NCI-H1092 treated with DMSO at 0.1 percent for 48 hours (cell line): ENCODE measurements at regions not wholly inside any gene's neighbourhood (a gene's known extent, or its start where the extent isn't known, plus 50 kb on each side); places are given as distances from the start of the nearest gene placed in this dataset.
A peak's percentile ranks its signal among the peaks of the same experiment; 100 is the strongest.

Experiments used
- DNase-seq: peaks from one replicate; lab custom pipeline; 2025; lab: John Stamatoyannopoulos, UW

- no peak for DNase-seq
These were observed 50.6 kb upstream of the SMNDC1 start for GRCh38 chr10:110355141-110355831.

DNA sequence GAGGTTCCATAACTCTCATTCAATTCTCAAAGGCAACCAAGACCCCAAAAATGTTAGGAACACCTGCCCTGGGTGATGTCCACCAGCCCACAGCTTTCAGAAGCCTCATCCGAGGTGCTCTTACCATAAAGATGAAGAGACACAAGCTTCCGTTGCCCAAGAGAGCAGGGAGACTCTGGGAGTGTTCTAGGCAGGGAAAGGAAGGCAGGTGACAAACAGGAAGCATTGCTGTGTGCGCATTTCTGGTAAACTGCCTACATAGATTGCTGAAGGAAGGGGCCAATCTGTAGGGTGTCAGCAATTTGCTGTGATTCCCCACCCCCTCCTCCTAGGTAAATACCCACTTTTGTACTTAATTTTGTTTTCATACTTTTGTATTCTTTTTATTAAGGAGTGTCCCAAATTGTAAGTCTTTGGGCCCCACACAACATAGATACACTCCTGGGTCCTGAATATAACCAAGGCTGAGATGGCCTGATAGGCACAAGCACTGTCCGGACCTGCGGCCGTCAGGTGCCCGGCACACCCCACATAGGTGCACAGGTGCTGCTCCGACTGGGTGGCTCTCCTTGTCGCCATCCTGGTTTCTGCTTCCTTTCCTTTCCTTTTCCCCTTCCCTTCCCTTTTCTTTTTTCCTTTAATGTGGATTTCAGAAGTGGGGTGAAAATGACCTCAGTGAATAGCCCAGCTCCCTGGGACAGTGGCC is 51.4 kb upstream of the SMNDC1 start:
- no peak for DNase-seq

GRCh38 chr10:110356628-110357245 is 52.0 kb upstream of the SMNDC1 start:
- DNase-seq = no peak

DNA sequence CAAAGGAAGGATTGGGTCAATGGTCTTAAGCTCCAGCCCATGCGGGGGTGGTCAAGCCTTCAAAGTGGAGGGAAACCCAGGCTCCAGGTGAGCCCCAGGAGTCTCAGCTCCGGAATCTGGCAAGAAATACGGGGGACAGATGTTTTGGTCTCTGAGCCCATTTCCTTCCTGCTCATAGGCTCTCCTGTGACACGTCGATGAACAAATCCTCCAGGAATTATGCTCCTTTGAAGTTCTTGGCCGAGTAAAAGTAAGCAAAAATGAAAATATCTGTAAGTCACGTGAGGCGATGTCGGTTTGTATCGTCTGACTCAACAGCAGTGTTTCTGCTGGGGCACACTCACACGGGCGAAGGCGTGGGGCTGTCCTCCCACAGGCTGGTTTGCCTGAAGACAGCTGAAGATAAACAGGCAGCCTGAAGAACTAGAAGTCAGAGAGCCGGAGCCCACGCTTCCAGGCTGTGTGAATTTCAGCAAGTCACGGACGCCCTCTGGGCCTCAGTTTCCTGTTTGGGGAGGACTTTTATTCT is 52.6 kb upstream of the SMNDC1 start:
- DNase-seq = no peak

GRCh38 chr10:110357871-110358270 is 53.2 kb upstream of the SMNDC1 start:
- no peak for DNase-seq

DNA sequence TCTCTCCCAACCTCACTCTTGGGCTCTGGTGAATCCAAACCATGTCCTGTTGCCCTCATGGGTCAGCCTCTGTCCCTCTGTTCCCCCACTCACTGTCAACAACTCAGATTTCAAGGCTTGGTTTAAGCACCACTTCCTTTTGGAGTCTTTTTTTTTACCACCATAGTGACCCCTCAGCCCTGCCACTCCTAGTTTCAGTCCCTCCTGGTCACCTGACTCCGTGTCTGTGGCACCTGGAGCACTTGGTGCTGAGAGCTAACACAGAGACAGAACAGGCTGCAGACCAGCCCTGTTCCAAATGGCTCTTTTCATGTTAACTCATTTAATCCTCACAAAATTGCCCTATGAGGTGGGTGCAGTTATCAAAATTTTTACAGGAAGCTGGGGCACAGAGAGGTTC is 53.6 kb upstream of the SMNDC1 start:
- no peak for DNase-seq

- no peak for DNase-seq
These were observed 54.3 kb upstream of the SMNDC1 start for GRCh38 chr10:110358869-110359629.

GRCh38 chr10:110360857-110361474 is 56.2 kb upstream of the SMNDC1 start:
- no peak for DNase-seq

GRCh38 chr10:110361800-110362456 is 57.2 kb upstream of the SMNDC1 start:
- DNase-seq = no peak

- DNase-seq = peak; percentile 21
These were observed 59.1 kb upstream of the SMNDC1 start for GRCh38 chr10:110363572-110364411.

GRCh38 chr10:110364531-110364937 is 59.8 kb upstream of the SMNDC1 start:
- DNase-seq = no peak

- no peak for DNase-seq
These were observed 60.8 kb upstream of the SMNDC1 start for GRCh38 chr10:110365356-110366143.

DNA sequence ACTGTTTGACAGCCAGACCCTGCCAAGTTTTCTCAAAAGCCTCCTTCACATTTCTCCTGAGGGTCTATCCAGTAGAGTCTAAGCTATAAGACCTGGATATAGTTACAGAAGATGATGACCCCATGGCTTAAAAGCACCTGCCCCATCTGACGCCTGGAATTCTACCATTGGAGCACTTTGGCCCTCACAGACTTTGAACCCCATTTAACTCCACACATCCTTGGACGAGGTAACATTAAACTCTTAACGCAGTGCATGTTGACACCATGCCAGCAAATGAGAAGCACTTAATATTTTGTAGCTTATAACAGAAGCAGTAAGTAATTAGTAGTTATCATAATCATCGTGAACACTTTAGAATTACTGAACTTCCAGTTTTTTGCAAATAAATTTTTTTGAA is 61.9 kb upstream of the SMNDC1 start:
- DNase-seq = no peak

GRCh38 chr10:110368002-110368401 is 63.3 kb upstream of the SMNDC1 start:
- no peak for DNase-seq

- DNase-seq = no peak
These were observed 63.8 kb upstream of the SMNDC1 start for GRCh38 chr10:110368556-110368955.

GRCh38 chr10:110370006-110370405 is 65.3 kb upstream of the SMNDC1 start:
- DNase-seq = no peak

- DNase-seq = no peak
These were observed 67.9 kb upstream of the SMNDC1 start for GRCh38 chr10:110372656-110373055.

- DNase-seq = no peak
These were observed 68.3 kb upstream of the SMNDC1 start for GRCh38 chr10:110373059-110373458.

- DNase-seq = no peak
These were observed 69.3 kb upstream of the SMNDC1 start for GRCh38 chr10:110373857-110374654.
